HG03060 (cell line): ENCODE measurements at regions not wholly inside any gene's neighbourhood (a gene's known extent, or its start where the extent isn't known, plus 50 kb on each side); places are given as distances from the start of the nearest gene placed in this dataset.
A peak's percentile ranks its signal among the peaks of the same experiment; 100 is the strongest.
"Not testable (repeated sequence)": the region's sequence is repeated elsewhere in the genome, so short reads cannot be mapped to it uniquely, and the experiment has no call there.

ENCODE experiments used
- ATAC-seq: cut with Tn5 transposase; IDR thresholded peaks from one replicate; pipeline ENCODE4 v1.9.1; 2021; ENCODE audit warnings: low read depth, moderate number of reproducible peaks; ENCODE audit not compliant: unreplicated experiment

- ATAC-seq, result no peak
Measured at GRCh38 chr7:155377071-155377837, 79.6 kb downstream of the INSIG1 start.

- no peak for ATAC-seq
Measured at GRCh38 chr7:155377838-155378579, 79.9 kb upstream of the EN2 start.

- ATAC-seq, result no peak
Measured at GRCh38 chr7:155378580-155378934, 79.4 kb upstream of the EN2 start.

- ATAC-seq, result no peak
Measured at GRCh38 chr7:155378959-155379871, 78.7 kb upstream of the EN2 start.

- ATAC-seq, result peak; percentile 53
Measured at GRCh38 chr7:155380221-155380861, 77.6 kb upstream of the EN2 start.

GRCh38 chr7:155380976-155381851 is 76.7 kb upstream of the EN2 start:
- ATAC-seq, result no peak

- no peak for ATAC-seq
Measured at GRCh38 chr7:155381852-155382801, 75.8 kb upstream of the EN2 start.

- ATAC-seq, result no peak
Measured at GRCh38 chr7:155382802-155383171, 75.1 kb upstream of the EN2 start.

GRCh38 chr7:155383756-155384491 is 74.0 kb upstream of the EN2 start:
- ATAC-seq, result no peak

GRCh38 chr7:155384751-155385150 is 73.2 kb upstream of the EN2 start:
- no peak for ATAC-seq

GRCh38 chr7:155385182-155385581 is 72.7 kb upstream of the EN2 start:
- ATAC-seq, result not testable (repeated sequence)

- no peak for ATAC-seq
Measured at GRCh38 chr7:155386608-155387007, 71.3 kb upstream of the EN2 start.

GRCh38 chr7:155387066-155387620 is 70.8 kb upstream of the EN2 start:
- ATAC-seq, result no peak

GRCh38 chr7:155388561-155388960 is 69.4 kb upstream of the EN2 start:
- ATAC-seq, result no peak

GRCh38 chr7:155391414-155391813 is 66.5 kb upstream of the EN2 start:
- no peak for ATAC-seq

- no peak for ATAC-seq
Measured at GRCh38 chr7:155392726-155393570, 65.0 kb upstream of the EN2 start.

GRCh38 chr7:155394413-155394812 is 63.5 kb upstream of the EN2 start:
- ATAC-seq, result no peak
